HCT116 (cell line): ENCODE measurements at regions not wholly inside any gene's neighbourhood (a gene's known extent, or its start where the extent isn't known, plus 50 kb on each side); places are given as distances from the start of the nearest gene placed in this dataset.

Source experiments
- ATAC-seq: fragments of 200-7000 bp; cut with Tn5 transposase; 2 replicates; pipeline ENCODE4 v1.9.1; 2020; ENCODE audit warnings: mild to moderate bottlenecking, moderate library complexity
- BruUV-seq: library from RNA; stranded (reverse); fragments of 400-500 nt; replicated peaks from 2 replicates; lab custom pipeline; 2021; lab: Mats Ljungman, UMichigan
- CTCF ChIA-PET: fragments of 300-600 bp; sonication (Branson Sonifier 250); formaldehyde crosslinking; loops from one replicate; lab custom pipeline; 2021; ENCODE audit warnings: antibody characterized with exemption; lab: Charles Lee
- POLR2A ChIA-PET: fragments of 300-600, 350-600 bp; sonication (Branson Sonifier 250); formaldehyde crosslinking; loops from one replicate; lab custom pipeline; 2021; ENCODE audit warnings: antibody characterized with exemption; lab: Charles Lee
- RAD21 ChIA-PET, 2 experiments: fragments of 300-600 bp; sonication (Branson Sonifier 250); formaldehyde crosslinking; loops; one replicate each; lab custom pipeline; 2023; ENCODE audit warnings: low total read pairs in 2 of 2; ENCODE audit not compliant: uncharacterized antibody in 2 of 2, unreplicated experiment in 2 of 2, low non-redundant PET in 1 of 2; lab: Charles Lee
- DNase-seq: peaks from one replicate; pipeline ENCODE4 v3.0.0-alpha.2; 2010; ENCODE audit warnings: low read depth, low spot score
- H2AFZ ChIP-seq: fragments of 200-600 bp; shearing (Covaris generic), sonication (generic); 2 replicates; pipeline ENCODE4 v1.6.1; 2017; ENCODE audit warnings: low read depth, mixed run types, mixed read lengths, antibody characterized with exemption, low read length; ENCODE audit not compliant: poor library complexity, severe bottlenecking
- H3K27ac ChIP-seq: 2 replicates; pipeline ENCODE4 v1.5.1; 2012; ENCODE audit warnings: low read depth, low read length
- H3K27me3 ChIP-seq: fragments of 200-600 bp; sonication (generic); 2 replicates; pipeline ENCODE4 v1.6.1; 2016; ENCODE audit warnings: mixed run types, low read length, mixed read lengths; ENCODE audit not compliant: insufficient read depth
- H3K36me3 ChIP-seq, 2 experiments: fragments of 200-500 bp in 1 of 2; fragments of 200-600 bp in 1 of 2; sonication (Bioruptor generic) in 1 of 2; sonication (generic) in 1 of 2; 2 replicates each; pipeline versions ENCODE4 v1.5.1 to v1.6.1; 2014 to 2016; ENCODE audit warnings: low read length in 2 of 2, inconsistent platforms in 1 of 2, mixed read lengths in 1 of 2, mixed run types in 1 of 2; ENCODE audit not compliant: insufficient read depth in 2 of 2, control insufficient read depth in 1 of 2
- H3K4me1 ChIP-seq, 2 experiments: fragments of 200-600 bp in 1 of 2; sonication (generic) in 1 of 2; 2 replicates each; pipeline versions ENCODE4 v1.5.1 to v1.6.1; 2012 to 2017; ENCODE audit warnings: low read length in 2 of 2, inconsistent platforms in 1 of 2, mild to moderate bottlenecking in 1 of 2, mixed read lengths in 1 of 2, mixed run types in 1 of 2, moderate library complexity in 1 of 2; ENCODE audit not compliant: insufficient read depth in 2 of 2, control insufficient read depth in 1 of 2
- H3K4me2 ChIP-seq: fragments of 200-600 bp; sonication (generic); 2 replicates; pipeline ENCODE4 v1.6.1; 2017; ENCODE audit warnings: mixed run types, low read length, mixed read lengths
- H3K4me3 ChIP-seq, 2 experiments: fragments of 200-600 bp in 1 of 2; sonication (generic) in 1 of 2; replicated peaks in 1 of 2; 2 replicates each; pipeline ENCODE4 v1.5.1; 2011 to 2016; ENCODE audit warnings: low read length in 2 of 2, control low read depth in 1 of 2, low read depth in 1 of 2, mild to moderate bottlenecking in 1 of 2, mixed read lengths in 1 of 2, mixed run types in 1 of 2
- H3K79me2 ChIP-seq: fragments of 200-600 bp; sonication (generic); 2 replicates; pipeline ENCODE4 v1.6.1; 2017; ENCODE audit warnings: mild to moderate bottlenecking, mixed run types, low read length, moderate library complexity, mixed read lengths; ENCODE audit not compliant: insufficient read depth
- H3K9ac ChIP-seq: fragments of 200-600 bp; sonication (generic); 2 replicates; pipeline ENCODE4 v1.6.1; 2016; ENCODE audit warnings: low read length, mixed read lengths
- H3K9me2 ChIP-seq: fragments of 200-600 bp; sonication (generic), shearing (Covaris generic); 2 replicates; pipeline ENCODE4 v1.6.1; 2017; ENCODE audit warnings: mixed run types, mild to moderate bottlenecking, moderate library complexity; ENCODE audit not compliant: insufficient read depth
- H3K9me3 ChIP-seq, 2 experiments: fragments of 200-500 bp in 1 of 2; fragments of 200-600 bp in 1 of 2; sonication (Bioruptor generic) in 1 of 2; sonication (generic) in 1 of 2; 2 replicates each; pipeline ENCODE4 v1.6.1; 2014 to 2017; ENCODE audit warnings: low read length in 2 of 2, mixed read lengths in 2 of 2, inconsistent platforms in 1 of 2, low read depth in 1 of 2, mild to moderate bottlenecking in 1 of 2, mixed run types in 1 of 2, moderate library complexity in 1 of 2; ENCODE audit not compliant: control insufficient read depth in 1 of 2, insufficient read depth in 1 of 2
- H4K20me1 ChIP-seq: fragments of 200-600 bp; sonication (generic), shearing (Covaris generic); 2 replicates; pipeline ENCODE4 v1.6.1; 2017; ENCODE audit warnings: mixed run types, mild to moderate bottlenecking, moderate library complexity; ENCODE audit not compliant: insufficient read depth
- EGR1 ChIP-seq: IDR thresholded peaks from 2 replicates; pipeline ENCODE4 v1.6.1; 2012; ENCODE audit warnings: low read depth
- ELF1 ChIP-seq: IDR thresholded peaks from 2 replicates; pipeline ENCODE4 v1.6.1; 2012; ENCODE audit warnings: low read depth, borderline replicate concordance
- EZH2 ChIP-seq: fragments of 200-600 bp; sonication (generic); IDR thresholded peaks from 2 replicates; pipeline ENCODE4 v1.6.1; 2017; ENCODE audit warnings: antibody characterized with exemption, mixed run types
- JUND ChIP-seq: IDR thresholded peaks from 2 replicates; pipeline ENCODE4 v1.6.1; 2012
- POLR2A ChIP-seq: IDR thresholded peaks from 2 replicates; pipeline ENCODE4 v1.7.0; 2011; ENCODE audit warnings: borderline replicate concordance; ENCODE audit not compliant: insufficient read depth, insufficient read length; ENCODE audit errors: extremely low read depth
- POLR2AphosphoS5 ChIP-seq: IDR thresholded peaks from 2 replicates; pipeline ENCODE4 v1.6.1; 2011; ENCODE audit warnings: mild to moderate bottlenecking, low read depth, low read length, moderate library complexity
- RAD21 ChIP-seq: IDR thresholded peaks from 2 replicates; pipeline ENCODE4 v1.6.1; 2012; ENCODE audit warnings: low read depth, mild to moderate bottlenecking
- SIN3A ChIP-seq: IDR thresholded peaks from 2 replicates; pipeline ENCODE4 v1.6.1; 2012; ENCODE audit warnings: low read depth
- SP1 ChIP-seq: IDR thresholded peaks from 2 replicates; pipeline ENCODE4 v1.6.1; 2012; ENCODE audit warnings: low read depth
- SRF ChIP-seq: IDR thresholded peaks from 2 replicates; pipeline ENCODE4 v1.6.1; 2012; ENCODE audit warnings: low read depth
- ZFX ChIP-seq: fragments of 450-650 bp; IDR thresholded peaks from 2 replicates; pipeline ENCODE4 v1.6.1; 2017
- ZNF274 ChIP-seq: fragments of 200-500 bp; sonication (Bioruptor generic); IDR thresholded peaks from 2 replicates; pipeline ENCODE4 v1.6.1; 2014; ENCODE audit warnings: mild to moderate bottlenecking, low read depth, low read length, inconsistent platforms
- intact Hi-C: fragments of 100-400 bp; cut with micrococcal nuclease; formaldehyde crosslinking; loops from 2 replicates; pipeline ENCODE4 v1.10.0; 2022
- TF ChIP-seq, protein P1 (sequence below), 3 experiments: fragments of 200-600 bp in 1 of 3; sonication (generic) in 1 of 3; IDR thresholded peaks in 2 of 3; conservative IDR thresholded peaks in 1 of 3; 2 replicates each; pipeline ENCODE4 v1.5.1; 2012 to 2017; ENCODE audit warnings: low read depth in 2 of 3, low read length in 2 of 3, antibody characterized with exemption in 1 of 3, borderline replicate concordance in 1 of 3, control low read depth in 1 of 3, mild to moderate bottlenecking in 1 of 3, mixed read lengths in 1 of 3, mixed run types in 1 of 3, moderate library complexity in 1 of 3; ENCODE audit not compliant: insufficient read depth in 1 of 3
- TF ChIP-seq, protein P2 (sequence below): IDR thresholded peaks from 2 replicates; pipeline ENCODE4 v1.6.1; 2011; ENCODE audit warnings: mild to moderate bottlenecking, low read length, moderate library complexity; ENCODE audit not compliant: insufficient replicate concordance; ENCODE audit errors: extremely low read depth
- TF ChIP-seq, protein P3 (sequence below): IDR thresholded peaks from 2 replicates; pipeline ENCODE4 v1.6.1; 2012

- TF ChIP-seq, protein P1, sequence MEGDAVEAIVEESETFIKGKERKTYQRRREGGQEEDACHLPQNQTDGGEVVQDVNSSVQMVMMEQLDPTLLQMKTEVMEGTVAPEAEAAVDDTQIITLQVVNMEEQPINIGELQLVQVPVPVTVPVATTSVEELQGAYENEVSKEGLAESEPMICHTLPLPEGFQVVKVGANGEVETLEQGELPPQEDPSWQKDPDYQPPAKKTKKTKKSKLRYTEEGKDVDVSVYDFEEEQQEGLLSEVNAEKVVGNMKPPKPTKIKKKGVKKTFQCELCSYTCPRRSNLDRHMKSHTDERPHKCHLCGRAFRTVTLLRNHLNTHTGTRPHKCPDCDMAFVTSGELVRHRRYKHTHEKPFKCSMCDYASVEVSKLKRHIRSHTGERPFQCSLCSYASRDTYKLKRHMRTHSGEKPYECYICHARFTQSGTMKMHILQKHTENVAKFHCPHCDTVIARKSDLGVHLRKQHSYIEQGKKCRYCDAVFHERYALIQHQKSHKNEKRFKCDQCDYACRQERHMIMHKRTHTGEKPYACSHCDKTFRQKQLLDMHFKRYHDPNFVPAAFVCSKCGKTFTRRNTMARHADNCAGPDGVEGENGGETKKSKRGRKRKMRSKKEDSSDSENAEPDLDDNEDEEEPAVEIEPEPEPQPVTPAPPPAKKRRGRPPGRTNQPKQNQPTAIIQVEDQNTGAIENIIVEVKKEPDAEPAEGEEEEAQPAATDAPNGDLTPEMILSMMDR (IDR thresholded peaks at IDR 0.05 in 2 of 3, conservative IDR thresholded peaks at IDR 0.05 in 1 of 3; ENCODE audit: borderline replicate concordance in 1 of 3, insufficient read depth in 1 of 3, low read depth in 2 of 3, low read length in 2 of 3) = peak in 2 of 3 experiments; percentile 36 to 57; a peak in 4 of 6 replicates
- TF ChIP-seq ZNF274 (no peak), SP1 (no peak), POLR2A (no peak), RAD21 (peak; percentile 40)
Measured at GRCh38 chr6:121615493-121615892, 180.0 kb downstream of the GJA1 start (continued).

DNA sequence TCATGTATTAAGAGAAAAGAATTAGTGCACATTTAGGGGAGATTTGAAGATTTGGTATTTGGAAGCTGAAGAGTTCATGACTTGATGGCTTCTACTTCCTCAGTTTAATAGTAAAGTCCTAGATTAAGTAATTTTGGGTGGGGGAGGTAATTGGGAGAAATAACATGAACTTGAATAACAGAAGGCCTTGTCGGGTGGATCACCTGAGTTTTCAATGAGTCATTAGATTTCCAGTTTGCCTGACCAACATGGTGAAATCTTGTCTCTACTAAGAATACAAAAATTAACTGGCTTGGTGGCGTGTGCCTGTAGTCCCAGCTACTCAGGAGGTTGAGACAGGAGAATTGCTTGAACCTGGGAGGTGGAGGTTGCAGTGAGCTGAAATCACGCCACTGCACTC is 181.0 kb downstream of the GJA1 start:
- no peaks in the 10 kb centered on the region for H4K20me1 ChIP-seq
- ChIA-PET CTCF (no interaction called here), RAD21 (no interaction called here), POLR2A (no interaction called here)
- no peaks in the 10 kb centered on the region for H3K9me3 ChIP-seq
- H3K4me2 ChIP-seq = no peak overlapping the region
- DNase-seq (no peak), ATAC-seq (no peak)
- peak overlapping the region; percentile 82 for H2AFZ ChIP-seq
- no peaks in the 10 kb centered on the region for H3K36me3 ChIP-seq
- no peak for TF ChIP-seq SP1
- H3K27ac ChIP-seq = no peak overlapping the region
- H3K79me2 ChIP-seq = no peaks in the 10 kb centered on the region
- no peak overlapping the region for H3K4me3 ChIP-seq
- H3K4me1 ChIP-seq = no peaks in the 10 kb centered on the region
- H3K27me3 ChIP-seq = no peaks in the 10 kb centered on the region
- H3K9me2 ChIP-seq = no peaks in the 10 kb centered on the region
- no peak overlapping the region for H3K9ac ChIP-seq
- no TSS peak for BruUV-seq
- intact Hi-C loops = no loop called here

GRCh38 chr6:121617388-121617787 is 181.9 kb downstream of the GJA1 start:
- H3K79me2 ChIP-seq = no peaks in the 10 kb centered on the region
- no peak overlapping the region for H3K4me3 ChIP-seq
- POLR2A ChIA-PET = no interaction called here
- H3K9ac ChIP-seq = no peak overlapping the region
- no peak overlapping the region for H2AFZ ChIP-seq
- no peaks in the 10 kb centered on the region for H3K9me2 ChIP-seq
- H4K20me1 ChIP-seq = no peaks in the 10 kb centered on the region
- H3K36me3 ChIP-seq = no peaks in the 10 kb centered on the region
- BruUV-seq = no TSS peak
- H3K4me1 ChIP-seq = no peaks in the 10 kb centered on the region
- H3K27me3 ChIP-seq = no peaks in the 10 kb centered on the region
- no peak overlapping the region for H3K4me2 ChIP-seq
- no peaks in the 10 kb centered on the region for H3K9me3 ChIP-seq
- ATAC-seq (no peak), DNase-seq (no peak)
- H3K27ac ChIP-seq = no peak overlapping the region
- intact Hi-C loops = no loop called here
- TF ChIP-seq, protein P2, sequence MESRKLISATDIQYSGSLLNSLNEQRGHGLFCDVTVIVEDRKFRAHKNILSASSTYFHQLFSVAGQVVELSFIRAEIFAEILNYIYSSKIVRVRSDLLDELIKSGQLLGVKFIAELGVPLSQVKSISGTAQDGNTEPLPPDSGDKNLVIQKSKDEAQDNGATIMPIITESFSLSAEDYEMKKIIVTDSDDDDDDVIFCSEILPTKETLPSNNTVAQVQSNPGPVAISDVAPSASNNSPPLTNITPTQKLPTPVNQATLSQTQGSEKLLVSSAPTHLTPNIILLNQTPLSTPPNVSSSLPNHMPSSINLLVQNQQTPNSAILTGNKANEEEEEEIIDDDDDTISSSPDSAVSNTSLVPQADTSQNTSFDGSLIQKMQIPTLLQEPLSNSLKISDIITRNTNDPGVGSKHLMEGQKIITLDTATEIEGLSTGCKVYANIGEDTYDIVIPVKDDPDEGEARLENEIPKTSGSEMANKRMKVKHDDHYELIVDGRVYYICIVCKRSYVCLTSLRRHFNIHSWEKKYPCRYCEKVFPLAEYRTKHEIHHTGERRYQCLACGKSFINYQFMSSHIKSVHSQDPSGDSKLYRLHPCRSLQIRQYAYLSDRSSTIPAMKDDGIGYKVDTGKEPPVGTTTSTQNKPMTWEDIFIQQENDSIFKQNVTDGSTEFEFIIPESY = no peak
- TF ChIP-seq EGR1 (no peak), ELF1 (no peak), POLR2AphosphoS5 (no peak), SRF (no peak), POLR2A (no peak), SIN3A (no peak), EZH2 (no peak), ZFX (no peak), JUND (no peak)
- TF ChIP-seq, protein P3, sequence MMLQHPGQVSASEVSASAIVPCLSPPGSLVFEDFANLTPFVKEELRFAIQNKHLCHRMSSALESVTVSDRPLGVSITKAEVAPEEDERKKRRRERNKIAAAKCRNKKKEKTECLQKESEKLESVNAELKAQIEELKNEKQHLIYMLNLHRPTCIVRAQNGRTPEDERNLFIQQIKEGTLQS = no peak
- CTCF ChIA-PET = no interaction called here
- RAD21 ChIA-PET = no interaction called here
